Keratinocyte (primary cell): ENCODE measurements at regions not wholly inside any gene's neighbourhood (a gene's known extent, or its start where the extent isn't known, plus 50 kb on each side); places are given as distances from the start of the nearest gene placed in this dataset.

Experiments
- DNase-seq: peaks from one replicate; pipeline ENCODE4 v3.0.0-alpha.2; 2011; ENCODE audit warnings: low read depth, missing footprints, low spot score
- FAIRE-seq: peaks from 2 replicates; lab custom pipeline; 2011; peaks lifted over from hg19 to GRCh38; lab: Jason Lieb, UNC
- H2AFZ ChIP-seq: 2 replicates; pipeline ENCODE4 v1.6.0; 2012; ENCODE audit warnings: low read length, control low read depth, inconsistent platforms; ENCODE audit not compliant: control insufficient read depth
- H3K27ac ChIP-seq: 2 replicates; pipeline ENCODE4 v1.5.1; 2011; ENCODE audit warnings: low read length; ENCODE audit not compliant: control insufficient read depth, insufficient read depth
- H3K27me3 ChIP-seq: 3 replicates; pipeline ENCODE4 v1.6.0; 2011; ENCODE audit warnings: low read length; ENCODE audit not compliant: control insufficient read depth, insufficient read depth; ENCODE audit errors: extremely low read depth
- H3K36me3 ChIP-seq, 2 experiments: 2 replicates in 1 of 2; 3 replicates in 1 of 2; pipeline ENCODE4 v1.5.1; 2011; ENCODE audit warnings: low read length in 2 of 2, mild to moderate bottlenecking in 1 of 2; ENCODE audit not compliant: control insufficient read depth in 2 of 2, insufficient read depth in 2 of 2; ENCODE audit errors: extremely low read depth in 1 of 2
- H3K4me1 ChIP-seq: 3 replicates; pipeline ENCODE4 v1.5.1; 2011; ENCODE audit warnings: low read length; ENCODE audit not compliant: control insufficient read depth, insufficient read depth; ENCODE audit errors: extremely low read depth
- H3K4me2 ChIP-seq: 3 replicates; pipeline ENCODE4 v1.6.0; 2011; ENCODE audit warnings: low read depth, low read length; ENCODE audit not compliant: control insufficient read depth, insufficient read depth; ENCODE audit errors: extremely low read depth
- H3K4me3 ChIP-seq, 3 experiments: fragments of 200-600 bp in 1 of 3; sonication (generic) in 1 of 3; 2 replicates in 2 of 3; 3 replicates in 1 of 3; pipeline ENCODE4 v1.5.1; 2011 to 2016; ENCODE audit warnings: low read length in 3 of 3, mild to moderate bottlenecking in 3 of 3, control low read depth in 2 of 3, inconsistent platforms in 1 of 3, low read depth in 1 of 3, mixed read lengths in 1 of 3, mixed run types in 1 of 3, moderate library complexity in 1 of 3; ENCODE audit not compliant: control insufficient read depth in 2 of 3, insufficient read depth in 2 of 3; ENCODE audit errors: extremely low read depth in 1 of 3
- H3K79me2 ChIP-seq: 2 replicates; pipeline ENCODE4 v1.6.0; 2012; ENCODE audit warnings: low read length; ENCODE audit not compliant: control insufficient read depth, insufficient read depth
- H3K9ac ChIP-seq: 3 replicates; pipeline ENCODE4 v1.6.0; 2011; ENCODE audit warnings: low read length; ENCODE audit not compliant: control insufficient read depth, insufficient read depth; ENCODE audit errors: extremely low read depth
- H3K9me1 ChIP-seq: 3 replicates; pipeline ENCODE4 v1.6.0; 2011; ENCODE audit warnings: low read length; ENCODE audit not compliant: control insufficient read depth, insufficient read depth; ENCODE audit errors: extremely low read depth
- H3K9me3 ChIP-seq: 2 replicates; pipeline ENCODE4 v1.5.1; 2012; ENCODE audit warnings: low read depth, low read length; ENCODE audit not compliant: control insufficient read depth
- H4K20me1 ChIP-seq: 3 replicates; pipeline ENCODE4 v1.6.0; 2011; ENCODE audit warnings: low read length; ENCODE audit not compliant: control insufficient read depth, insufficient read depth; ENCODE audit errors: extremely low read depth
- EZH2 ChIP-seq: IDR thresholded peaks from one replicate; pipeline ENCODE4 v1.6.1; 2012; ENCODE audit warnings: inconsistent platforms, mild to moderate bottlenecking, low read length, moderate library complexity
- dilution Hi-C: fragments of 300-500 bp; cut with MboI; formaldehyde crosslinking; loops from one replicate; pipeline ENCODE4 v1.7.0; 2020; ENCODE audit warnings: low sequenced_read_pairs; ENCODE audit not compliant: extremely low pct_ligation_motif_present
- TF ChIP-seq, protein P1 (sequence below), 3 experiments: IDR thresholded peaks in 1 of 3; conservative IDR thresholded peaks in 1 of 3; optimal IDR thresholded peaks in 1 of 3; 2 replicates in 2 of 3; 3 replicates in 1 of 3; pipeline versions ENCODE3 to v1.5.1; 2011; ENCODE audit warnings: low read length in 3 of 3, mild to moderate bottlenecking in 3 of 3, moderate library complexity in 2 of 3, control low read depth in 1 of 3, inconsistent platforms in 1 of 3; ENCODE audit not compliant: insufficient read depth in 2 of 3; ENCODE audit errors: extremely low read depth in 1 of 3

DNA sequence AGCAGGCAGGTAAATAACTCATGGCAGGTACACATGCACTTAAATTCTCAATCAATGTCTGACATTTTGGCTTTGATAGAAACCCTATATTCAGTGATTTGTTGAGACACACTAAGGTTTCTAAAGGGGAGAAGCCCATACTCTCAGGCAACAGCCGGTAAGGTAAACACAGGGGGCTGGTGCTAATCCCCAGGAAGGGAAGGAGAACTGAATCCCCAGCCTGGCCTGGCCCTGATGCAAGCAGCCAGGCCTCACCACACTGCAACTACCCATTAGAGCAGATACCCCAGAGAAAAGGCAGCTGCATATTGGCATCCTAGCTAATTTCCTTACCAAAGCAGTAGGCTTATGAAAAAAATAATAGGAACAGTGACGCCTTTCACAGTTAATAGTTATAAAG is 116.5 kb upstream of the LRRC7 start:
- no peaks in the 10 kb centered on the region for H4K20me1 ChIP-seq
- dilution Hi-C loops = no loop called here
- no peaks in the 10 kb centered on the region for H3K9me1 ChIP-seq
- no peak overlapping the region for H3K4me3 ChIP-seq
- H3K4me1 ChIP-seq = no peaks in the 10 kb centered on the region
- no peaks in the 10 kb centered on the region for H3K36me3 ChIP-seq
- DNase-seq (no peak), FAIRE-seq (no peak)
- no peak overlapping the region for H2AFZ ChIP-seq
- no peak overlapping the region for H3K9ac ChIP-seq
- no peaks in the 10 kb centered on the region for H3K9me3 ChIP-seq
- H3K4me2 ChIP-seq = no peak overlapping the region
- TF ChIP-seq, protein P1, sequence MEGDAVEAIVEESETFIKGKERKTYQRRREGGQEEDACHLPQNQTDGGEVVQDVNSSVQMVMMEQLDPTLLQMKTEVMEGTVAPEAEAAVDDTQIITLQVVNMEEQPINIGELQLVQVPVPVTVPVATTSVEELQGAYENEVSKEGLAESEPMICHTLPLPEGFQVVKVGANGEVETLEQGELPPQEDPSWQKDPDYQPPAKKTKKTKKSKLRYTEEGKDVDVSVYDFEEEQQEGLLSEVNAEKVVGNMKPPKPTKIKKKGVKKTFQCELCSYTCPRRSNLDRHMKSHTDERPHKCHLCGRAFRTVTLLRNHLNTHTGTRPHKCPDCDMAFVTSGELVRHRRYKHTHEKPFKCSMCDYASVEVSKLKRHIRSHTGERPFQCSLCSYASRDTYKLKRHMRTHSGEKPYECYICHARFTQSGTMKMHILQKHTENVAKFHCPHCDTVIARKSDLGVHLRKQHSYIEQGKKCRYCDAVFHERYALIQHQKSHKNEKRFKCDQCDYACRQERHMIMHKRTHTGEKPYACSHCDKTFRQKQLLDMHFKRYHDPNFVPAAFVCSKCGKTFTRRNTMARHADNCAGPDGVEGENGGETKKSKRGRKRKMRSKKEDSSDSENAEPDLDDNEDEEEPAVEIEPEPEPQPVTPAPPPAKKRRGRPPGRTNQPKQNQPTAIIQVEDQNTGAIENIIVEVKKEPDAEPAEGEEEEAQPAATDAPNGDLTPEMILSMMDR (optimal IDR thresholded peaks at IDR 0.05 in 1 of 3, IDR thresholded peaks at IDR 0.05 in 1 of 3, conservative IDR thresholded peaks at IDR 0.05 in 1 of 3; ENCODE audit: extremely low read depth in 1 of 3, insufficient read depth in 2 of 3, low read length in 3 of 3) = no peak
- no peak for TF ChIP-seq EZH2
- no peak overlapping the region for H3K27ac ChIP-seq
- no peaks in the 10 kb centered on the region for H3K79me2 ChIP-seq
- no peaks in the 10 kb centered on the region for H3K27me3 ChIP-seq

DNA sequence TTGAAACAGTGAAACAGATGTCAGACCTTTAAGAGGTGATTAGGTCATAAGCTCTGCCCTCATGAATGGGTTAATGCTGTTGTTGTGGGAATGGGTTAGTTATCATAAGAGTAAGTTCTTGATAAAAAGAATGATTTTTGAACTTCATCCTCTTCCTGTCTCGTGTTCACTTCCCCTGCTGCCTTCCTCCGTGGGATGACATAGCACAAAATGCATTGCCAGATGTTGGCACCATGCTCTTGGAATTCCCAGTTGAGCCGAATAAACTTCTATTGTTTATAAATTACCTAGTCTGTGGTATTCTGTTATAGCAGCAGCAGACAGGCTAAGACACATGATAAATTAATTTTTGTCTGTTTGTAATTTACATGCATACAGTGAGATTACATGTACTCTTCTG is 112.0 kb upstream of the LRRC7 start:
- dilution Hi-C loops = no loop called here
- H3K36me3 ChIP-seq = no peaks in the 10 kb centered on the region
- H3K9me1 ChIP-seq = no peaks in the 10 kb centered on the region
- H3K4me2 ChIP-seq = no peak overlapping the region
- no peaks in the 10 kb centered on the region for H3K27me3 ChIP-seq
- no peak for DNase-seq
- FAIRE-seq = no peak
- no peak for TF ChIP-seq EZH2
- TF ChIP-seq, protein P1 (optimal IDR thresholded peaks at IDR 0.05 in 1 of 3, IDR thresholded peaks at IDR 0.05 in 1 of 3, conservative IDR thresholded peaks at IDR 0.05 in 1 of 3; ENCODE audit: extremely low read depth in 1 of 3, insufficient read depth in 2 of 3, low read length in 3 of 3) = no peak
- no peak overlapping the region for H3K4me3 ChIP-seq
- no peak overlapping the region for H3K9ac ChIP-seq
- H3K27ac ChIP-seq = no peak overlapping the region
- H4K20me1 ChIP-seq = no peaks in the 10 kb centered on the region
- no peaks in the 10 kb centered on the region for H3K79me2 ChIP-seq
- H3K4me1 ChIP-seq = no peaks in the 10 kb centered on the region
- H2AFZ ChIP-seq = no peak overlapping the region
- H3K9me3 ChIP-seq = no peaks in the 10 kb centered on the region
